ENCODE measurements at regions not wholly inside any gene's neighbourhood (a gene's known extent, or its start where the extent isn't known, plus 50 kb on each side); places are given as distances from the start of the nearest gene placed in this dataset.
"Not testable (repeated sequence)": the region's sequence is repeated elsewhere in the genome, so short reads cannot be mapped to it uniquely, and the experiment has no call there.

GRCh38 chr5:43802119-43802518, 199.1 kb downstream of the NNT start:
- BruUV-seq (replicated peaks): no TSS peak

GRCh38 chr5:43798740-43799139, 195.8 kb downstream of the NNT start:
- H3K36me3 ChIP-seq (ENCODE audit: control insufficient read depth, insufficient read depth, low read length): no peaks in the 10 kb centered on the region
- in situ Hi-C loops (cut with HindIII; ENCODE audit: low pct_unique_long_range_greater_than_20kb, low sequenced_read_pairs): no loop called here
- ChIA-PET POLR2A (no interaction called here), CTCF (no interaction called here)
- H3K9me3 ChIP-seq (ENCODE audit: control insufficient read depth, insufficient read depth, low read depth, low read length): no peaks in the 10 kb centered on the region
- no peak overlapping the region for H3K4me3 ChIP-seq (ENCODE audit: low read depth in 2 of 2, low read length in 2 of 2)
- ATAC-seq (no peak), DNase-seq (ENCODE audit: low read depth, low spot score) (no peak)
- no peaks in the 10 kb centered on the region for H3K4me1 ChIP-seq (ENCODE audit: control insufficient read depth, insufficient read depth, low read length)
- no peaks in the 10 kb centered on the region for H3K27me3 ChIP-seq (ENCODE audit: control insufficient read depth, insufficient read depth, low read length)
- intact Hi-C loops (cut with micrococcal nuclease; ENCODE audit: unreplicated experiment): no loop called here
- no peak overlapping the region for H3K27ac ChIP-seq (ENCODE audit: low read length)
- TF ChIP-seq REST (IDR thresholded peaks at IDR 0.05; ENCODE audit: insufficient read depth in 1 of 2, low read depth in 2 of 2, low read length in 1 of 2) (no peak), SIN3A (IDR thresholded peaks at IDR 0.05; ENCODE audit: borderline replicate concordance, insufficient read depth, low read depth, low read length) (no peak), POLR2AphosphoS5 (IDR thresholded peaks at IDR 0.05; ENCODE audit: low read depth, low read length) (no peak), TCF7L2 (IDR thresholded peaks at IDR 0.05; ENCODE audit: low read depth, low read length) (no peak), CTCF (IDR thresholded peaks at IDR 0.05) (no peak)
- no TSS peak for BruUV-seq (replicated peaks)

More at GRCh38 chr5:43802119-43802518, 199.1 kb downstream of the NNT start:
- no peaks in the 10 kb centered on the region for H3K36me3 ChIP-seq (ENCODE audit: control insufficient read depth, insufficient read depth, low read length)
- no peak overlapping the region for H3K27ac ChIP-seq (ENCODE audit: low read length)
- ATAC-seq (no peak), DNase-seq (ENCODE audit: low read depth, low spot score) (no peak)
- intact Hi-C loops (cut with micrococcal nuclease; ENCODE audit: unreplicated experiment) (no loop called here), in situ Hi-C loops (cut with HindIII; ENCODE audit: low pct_unique_long_range_greater_than_20kb, low sequenced_read_pairs) (no loop called here)
- H3K27me3 ChIP-seq (ENCODE audit: control insufficient read depth, insufficient read depth, low read length): no peaks in the 10 kb centered on the region
- ChIA-PET POLR2A (no interaction called here), CTCF (no interaction called here)
- no peaks in the 10 kb centered on the region for H3K9me3 ChIP-seq (ENCODE audit: control insufficient read depth, insufficient read depth, low read depth, low read length)
- no peaks in the 10 kb centered on the region for H3K4me1 ChIP-seq (ENCODE audit: control insufficient read depth, insufficient read depth, low read length)
- no peak overlapping the region for H3K4me3 ChIP-seq (ENCODE audit: low read depth in 2 of 2, low read length in 2 of 2)
- TF ChIP-seq SIN3A (IDR thresholded peaks at IDR 0.05; ENCODE audit: borderline replicate concordance, insufficient read depth, low read depth, low read length): no peak
- no peak for TF ChIP-seq REST (IDR thresholded peaks at IDR 0.05; ENCODE audit: insufficient read depth in 1 of 2, low read depth in 2 of 2, low read length in 1 of 2)
- no peak for TF ChIP-seq TCF7L2 (IDR thresholded peaks at IDR 0.05; ENCODE audit: low read depth, low read length)
- no peak for TF ChIP-seq POLR2AphosphoS5 (IDR thresholded peaks at IDR 0.05; ENCODE audit: low read depth, low read length)
- no peak for TF ChIP-seq CTCF (IDR thresholded peaks at IDR 0.05)

- H3K36me3 ChIP-seq (ENCODE audit: control insufficient read depth, insufficient read depth, low read length); H3K27me3 ChIP-seq (ENCODE audit: control insufficient read depth, insufficient read depth, low read length); DNase-seq (ENCODE audit: low read depth, low spot score); H3K4me3 ChIP-seq (ENCODE audit: low read depth in 2 of 2, low read length in 2 of 2); BruUV-seq (replicated peaks); POLR2A ChIA-PET; H3K4me1 ChIP-seq (ENCODE audit: control insufficient read depth, insufficient read depth, low read length); CTCF ChIA-PET; H3K9me3 ChIP-seq (ENCODE audit: control insufficient read depth, insufficient read depth, low read depth, low read length); intact Hi-C loops (cut with micrococcal nuclease; ENCODE audit: unreplicated experiment); ATAC-seq; in situ Hi-C loops (cut with HindIII; ENCODE audit: low pct_unique_long_range_greater_than_20kb, low sequenced_read_pairs); H3K27ac ChIP-seq (ENCODE audit: low read length): not testable (repeated sequence)
These were observed 188.9 kb downstream of the NNT start for GRCh38 chr5:43791880-43792279.
